Ascending aorta (tissue), 2 donors: ENCODE measurements at regions not wholly inside any gene's neighbourhood (a gene's known extent, or its start where the extent isn't known, plus 50 kb on each side); places are given as distances from the start of the nearest gene placed in this dataset.
"Not testable (repeated sequence)": the region's sequence is repeated elsewhere in the genome, so short reads cannot be mapped to it uniquely, and the experiment has no call there.

Experiments used
- DNase-seq, 2 donors: peaks; one replicate each; pipeline ENCODE4 v3.0.0-alpha.2; 2019; ENCODE audit warnings: low spot score in 2 of 2
- H3K27ac ChIP-seq, 2 donors: fragments of 200-600 bp; sonication (generic); one replicate each; pipeline ENCODE4 v1.5.1; 2016 to 2017; ENCODE audit warnings: mild to moderate bottlenecking in 1 of 2
- H3K27me3 ChIP-seq: fragments of 200-600 bp; sonication (generic); one replicate; pipeline ENCODE4 v1.5.1; 2017
- H3K36me3 ChIP-seq, 2 donors: fragments of 200-600 bp; sonication (generic); one replicate each; pipeline ENCODE4 v1.5.1; 2016
- H3K4me1 ChIP-seq, 2 donors: fragments of 200-600 bp; sonication (generic); one replicate each; pipeline ENCODE4 v1.5.1; 2016 to 2017; ENCODE audit warnings: mild to moderate bottlenecking in 1 of 2
- H3K4me3 ChIP-seq, 2 donors: fragments of 200-600 bp; sonication (generic); one replicate each; pipeline ENCODE4 v1.5.1; 2016 to 2017; ENCODE audit warnings: mild to moderate bottlenecking in 1 of 2
- H3K9me3 ChIP-seq, 2 donors: fragments of 200-600 bp; sonication (generic); one replicate each; pipeline ENCODE4 v1.5.1; 2016
- CTCF ChIP-seq, 3 experiments: fragments of 200-600 bp in 2 of 3; fragments of 450-650 bp in 1 of 3; sonication (generic) in 2 of 3; IDR thresholded peaks; one replicate each; pipeline ENCODE4 v1.5.1; 2016 to 2019; ENCODE audit warnings: antibody characterized with exemption in 3 of 3, mild to moderate bottlenecking in 1 of 3, moderate library complexity in 1 of 3
- intact Hi-C: fragments of 100-400 bp; cut with DNase I; formaldehyde crosslinking; loops from one replicate; pipeline ENCODE4 v1.15.1; 2023

GRCh38 chr4:87919941-87920340 lies 55.6 kb upstream of the SPP1 start:
- no peaks in the 10 kb centered on the region for H3K27me3 ChIP-seq
- no peak overlapping the region for H3K27ac ChIP-seq
- no peaks in the 10 kb centered on the region for H3K36me3 ChIP-seq
- no peak for DNase-seq
- H3K4me3 ChIP-seq, result no peak overlapping the region
- no peaks in the 10 kb centered on the region for H3K9me3 ChIP-seq
- intact Hi-C loops, result no loop called here
- H3K4me1 ChIP-seq, result no peaks in the 10 kb centered on the region
- no peak for TF ChIP-seq CTCF (IDR thresholded peaks at IDR 0.05)

- intact Hi-C loops, result no loop called here
Observed at GRCh38 chr4:87920478-87920877, 55.0 kb upstream of the SPP1 start.

GRCh38 chr4:87921626-87922479 lies 53.7 kb upstream of the SPP1 start:
- H3K27me3 ChIP-seq, H3K27ac ChIP-seq, H3K4me3 ChIP-seq, H3K9me3 ChIP-seq, H3K36me3 ChIP-seq, H3K4me1 ChIP-seq, DNase-seq, intact Hi-C loops: not testable (repeated sequence)

More at GRCh38 chr4:87920478-87920877, 55.0 kb upstream of the SPP1 start:
- DNase-seq, result no peak
- H3K27ac ChIP-seq, result no peak overlapping the region
- H3K9me3 ChIP-seq, result no peaks in the 10 kb centered on the region
- H3K4me3 ChIP-seq, result no peak overlapping the region
- H3K36me3 ChIP-seq, result no peaks in the 10 kb centered on the region
- H3K4me1 ChIP-seq, result no peaks in the 10 kb centered on the region
- H3K27me3 ChIP-seq, result no peaks in the 10 kb centered on the region
- no peak for TF ChIP-seq CTCF (IDR thresholded peaks at IDR 0.05)

- H3K4me3 ChIP-seq, H3K27me3 ChIP-seq, intact Hi-C loops, H3K9me3 ChIP-seq, H3K27ac ChIP-seq, H3K4me1 ChIP-seq, H3K36me3 ChIP-seq, DNase-seq: not testable (repeated sequence)
Observed at GRCh38 chr4:87924146-87924545, 51.4 kb upstream of the SPP1 start.
